Activated T-cell treated with anti-CD3 and anti-CD28 coated beads for 4 hours (primary cell): ENCODE measurements at regions not wholly inside any gene's neighbourhood (a gene's known extent, or its start where the extent isn't known, plus 50 kb on each side); places are given as distances from the start of the nearest gene placed in this dataset.

Experiments
- DNase-seq: peaks from one replicate; pipeline ENCODE4 v3.0.0-alpha.2; 2020

- DNase-seq, result no peak
Measured at GRCh38 chr2:239537633-239538356, 137.0 kb upstream of the HDAC4 start.

GRCh38 chr2:239536186-239536585 is 135.4 kb upstream of the HDAC4 start:
- DNase-seq, result no peak

GRCh38 chr2:239535413-239536144 is 134.8 kb upstream of the HDAC4 start:
- no peak for DNase-seq

GRCh38 chr2:239534581-239535412 is 134.0 kb upstream of the HDAC4 start:
- no peak for DNase-seq

GRCh38 chr2:239533569-239534316 is 132.9 kb upstream of the HDAC4 start:
- DNase-seq, result no peak

GRCh38 chr2:239532859-239533258 is 132.0 kb upstream of the HDAC4 start:
- no peak for DNase-seq

- DNase-seq, result no peak
Measured at GRCh38 chr2:239532250-239532649, 131.4 kb upstream of the HDAC4 start.

GRCh38 chr2:239531456-239532241 is 130.8 kb upstream of the HDAC4 start:
- no peak for DNase-seq

GRCh38 chr2:239530749-239531316 is 130.0 kb upstream of the HDAC4 start:
- no peak for DNase-seq

GRCh38 chr2:239529313-239530015 is 128.6 kb upstream of the HDAC4 start:
- no peak for DNase-seq

GRCh38 chr2:239528883-239529282 is 128.1 kb upstream of the HDAC4 start:
- no peak for DNase-seq

- no peak for DNase-seq
Measured at GRCh38 chr2:239528146-239528545, 127.3 kb upstream of the HDAC4 start.

- no peak for DNase-seq
Measured at GRCh38 chr2:239526666-239527415, 126.0 kb upstream of the HDAC4 start.

- no peak for DNase-seq
Measured at GRCh38 chr2:239526038-239526437, 125.2 kb upstream of the HDAC4 start.

- no peak for DNase-seq
Measured at GRCh38 chr2:239523954-239524330, 123.1 kb upstream of the HDAC4 start.

- DNase-seq, result no peak
Measured at GRCh38 chr2:239523147-239523953, 122.5 kb upstream of the HDAC4 start.

- no peak for DNase-seq
Measured at GRCh38 chr2:239522740-239523119, 121.9 kb upstream of the HDAC4 start.

- DNase-seq, result no peak
Measured at GRCh38 chr2:239522002-239522739, 121.4 kb upstream of the HDAC4 start.

- no peak for DNase-seq
Measured at GRCh38 chr2:239521518-239521815, 120.6 kb upstream of the HDAC4 start.
